ENCODE measurements at regions not wholly inside any gene's neighbourhood (a gene's known extent, or its start where the extent isn't known, plus 50 kb on each side); places are given as distances from the start of the nearest gene placed in this dataset.

DNA sequence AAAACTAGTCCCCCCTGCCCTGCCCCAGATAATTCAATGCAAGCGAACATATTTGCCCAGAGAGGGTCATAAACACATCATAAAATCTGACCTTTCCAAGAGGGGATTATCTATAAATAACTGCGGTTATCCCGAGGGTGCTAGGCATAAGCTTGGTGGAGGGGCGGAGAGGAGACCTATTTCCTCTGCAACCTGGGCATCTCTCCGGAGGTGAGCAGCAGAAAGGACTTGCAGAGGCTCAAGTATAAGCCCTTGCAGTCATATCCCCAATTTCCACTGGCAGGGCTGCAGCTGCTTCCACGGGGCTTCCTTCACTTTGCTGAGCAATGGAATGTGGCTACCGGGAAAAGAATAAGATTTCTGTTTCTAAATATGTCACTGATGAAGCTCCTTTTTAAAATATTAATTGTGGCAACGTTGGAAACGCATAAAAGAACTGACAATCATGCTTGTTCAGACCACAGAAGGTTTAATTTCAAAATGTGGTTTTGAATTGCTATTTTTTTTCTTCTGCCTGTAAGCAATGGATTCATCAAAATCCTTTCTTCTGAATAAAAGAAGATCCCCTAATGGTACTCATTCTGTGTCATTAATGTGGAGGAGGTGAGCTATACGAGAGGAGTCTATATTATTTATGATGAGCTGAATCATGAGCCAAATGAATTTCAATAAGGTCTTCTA lies 268.9 kb upstream of the ATP2B1 start:
- no peak for DNase-seq

DNA sequence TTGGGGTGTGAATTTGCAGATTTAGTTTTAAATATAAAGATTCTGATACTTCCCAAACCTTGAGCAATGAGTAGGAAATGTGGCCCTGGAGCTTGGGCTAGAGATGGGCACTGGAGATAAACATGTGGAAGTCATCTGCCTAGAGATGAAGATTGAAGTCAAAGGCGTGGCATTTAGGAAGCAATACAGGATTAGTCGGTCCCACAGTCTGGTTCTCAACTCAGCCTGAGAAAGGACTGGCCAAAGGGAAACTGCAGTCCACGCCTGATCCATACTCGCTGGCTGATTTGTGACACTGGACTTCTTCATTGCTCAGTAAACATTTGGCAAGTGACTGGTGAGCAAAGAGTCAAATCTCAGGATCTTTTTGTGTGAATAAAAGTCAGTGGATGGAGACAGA lies 268.2 kb upstream of the ATP2B1 start:
- no peak for DNase-seq

DNA sequence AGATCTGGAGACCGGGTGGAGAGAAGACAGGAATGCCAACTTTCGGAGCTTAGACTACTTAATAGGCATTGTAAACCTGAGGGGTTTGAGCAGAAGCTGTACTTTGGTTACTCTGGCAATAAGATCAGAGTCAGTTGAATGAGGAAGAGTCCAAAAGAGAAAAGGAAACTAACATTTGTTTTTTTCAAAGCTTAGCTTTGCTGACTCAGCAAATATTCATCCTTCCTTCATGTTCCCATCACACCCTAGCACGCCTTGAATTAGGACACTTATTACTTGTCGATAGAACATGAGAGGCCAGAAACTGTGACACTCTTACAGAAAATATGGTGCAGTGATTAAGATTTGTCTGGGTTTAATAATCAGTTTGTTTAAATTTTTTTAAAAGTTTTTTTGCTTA lies 266.9 kb upstream of the ATP2B1 start:
- DNase-seq, result no peak

DNA sequence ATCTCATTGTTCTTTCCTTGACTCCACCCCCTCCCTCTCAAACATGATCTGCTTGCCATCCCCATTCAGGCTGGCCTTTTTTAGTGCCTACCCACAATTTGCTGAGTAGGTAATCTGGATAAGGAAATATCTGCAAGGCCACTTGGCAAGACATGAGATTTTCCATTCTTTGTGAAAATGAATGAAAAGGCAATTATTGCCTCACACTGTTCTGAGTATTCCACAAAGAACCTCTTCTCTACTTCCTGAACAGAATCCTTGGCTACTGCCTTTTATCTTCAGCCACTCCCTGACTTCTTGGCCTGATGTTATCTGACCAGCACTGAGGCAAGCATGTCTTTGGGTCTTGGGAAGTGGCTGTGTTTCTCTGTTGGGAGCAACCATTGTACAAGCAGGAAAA lies 263.2 kb upstream of the ATP2B1 start:
- no peak for DNase-seq

DNA sequence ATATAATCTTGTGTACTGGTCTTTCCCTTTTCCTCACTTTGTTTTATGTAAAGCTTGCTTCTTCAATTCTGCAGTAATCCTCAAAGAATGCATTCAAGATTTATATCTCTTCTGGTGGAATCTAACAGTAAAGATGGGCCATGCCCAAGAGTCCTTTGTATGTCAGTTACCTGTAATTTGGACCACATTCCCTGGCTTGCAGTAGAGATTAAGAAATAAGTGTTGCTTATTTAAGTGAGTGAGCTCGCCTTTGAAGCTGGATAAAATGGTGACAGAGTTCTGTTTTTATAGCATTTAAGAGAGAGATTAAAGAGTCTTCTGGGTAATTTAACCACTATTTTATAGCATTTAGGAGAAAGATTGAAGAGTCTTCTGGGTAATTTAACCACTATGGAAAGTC lies 262.1 kb upstream of the ATP2B1 start:
- no peak for DNase-seq

DNA sequence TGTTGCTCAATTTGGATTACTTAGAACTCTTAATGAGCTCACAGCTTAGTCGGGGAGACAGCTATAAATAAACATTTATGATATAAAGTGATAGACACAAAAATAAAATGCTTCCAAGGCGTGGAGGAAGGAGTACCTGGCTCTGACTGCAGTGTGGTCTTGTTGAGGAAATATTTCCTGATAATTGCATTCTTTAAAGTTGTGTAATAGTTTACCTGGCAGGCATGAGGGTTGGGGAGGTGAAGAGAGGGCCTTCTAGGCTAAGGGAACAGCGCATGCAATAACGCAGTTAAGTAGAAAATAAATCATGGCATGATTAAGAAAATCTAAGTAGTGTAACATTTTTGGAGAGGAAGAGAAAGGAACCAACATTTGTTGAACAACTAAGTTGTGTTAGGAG lies 260.5 kb upstream of the ATP2B1 start:
- DNase-seq, result no peak

DNA sequence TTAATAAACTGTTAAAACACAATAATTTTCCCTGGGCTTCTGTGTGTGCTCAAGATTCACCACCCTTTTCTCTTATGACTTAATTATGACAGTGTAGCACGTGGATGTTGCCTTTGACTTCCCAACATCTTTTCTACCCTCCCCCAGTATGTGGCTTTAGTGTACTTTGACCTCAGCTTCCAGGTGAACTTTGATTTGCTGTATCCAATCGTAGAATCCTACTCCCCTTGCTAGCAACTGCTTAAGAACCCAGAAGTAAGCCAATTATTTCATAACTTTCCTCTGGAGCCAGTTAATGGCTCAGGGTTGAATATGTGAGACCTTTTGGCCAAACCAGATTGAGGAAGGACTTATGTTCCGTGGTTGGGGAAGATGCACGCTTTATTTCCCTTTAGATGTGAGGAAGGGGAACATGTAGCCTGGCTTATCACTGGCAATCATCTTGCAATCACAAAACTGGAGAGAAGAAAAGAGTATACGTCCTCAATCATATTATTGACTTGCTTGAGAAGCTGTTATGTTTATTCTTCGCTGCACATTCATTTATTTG lies 259.6 kb upstream of the ATP2B1 start:
- no peak for DNase-seq

DNA sequence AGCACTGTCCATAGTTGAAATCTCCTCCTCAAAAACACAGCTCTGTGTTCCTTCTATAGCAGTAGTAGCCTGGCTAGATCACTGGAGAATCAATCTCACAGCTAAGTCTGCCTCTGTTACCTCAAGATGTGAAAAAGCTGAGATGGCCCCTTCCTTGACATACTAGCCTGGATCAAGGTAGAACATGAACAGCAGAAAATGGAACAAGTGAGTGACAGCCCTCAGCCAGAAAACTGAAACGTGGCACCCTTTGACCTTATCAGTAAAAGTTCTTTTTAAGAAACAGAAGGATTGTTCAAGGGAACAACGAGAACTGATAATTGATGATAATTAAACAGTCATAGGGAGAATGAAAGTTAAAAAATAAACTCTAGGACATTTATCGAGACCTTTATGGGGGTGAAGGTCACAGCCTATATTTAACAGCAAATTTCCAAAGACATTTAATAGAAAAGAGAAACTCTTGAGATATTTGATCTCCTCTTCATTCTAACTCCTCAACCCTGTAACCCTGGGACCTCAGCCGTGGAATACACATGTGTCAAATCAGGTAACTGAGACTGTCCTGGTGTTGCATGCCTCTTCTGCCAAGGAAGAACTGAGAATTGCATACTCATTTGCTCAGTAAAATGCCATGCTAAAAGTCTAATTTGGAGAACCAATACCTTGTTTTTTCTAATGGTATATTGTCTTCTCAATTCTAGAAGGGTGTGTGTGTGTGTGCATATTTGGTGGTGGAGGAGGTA lies 258.0 kb upstream of the ATP2B1 start:
- DNase-seq, result no peak

DNA sequence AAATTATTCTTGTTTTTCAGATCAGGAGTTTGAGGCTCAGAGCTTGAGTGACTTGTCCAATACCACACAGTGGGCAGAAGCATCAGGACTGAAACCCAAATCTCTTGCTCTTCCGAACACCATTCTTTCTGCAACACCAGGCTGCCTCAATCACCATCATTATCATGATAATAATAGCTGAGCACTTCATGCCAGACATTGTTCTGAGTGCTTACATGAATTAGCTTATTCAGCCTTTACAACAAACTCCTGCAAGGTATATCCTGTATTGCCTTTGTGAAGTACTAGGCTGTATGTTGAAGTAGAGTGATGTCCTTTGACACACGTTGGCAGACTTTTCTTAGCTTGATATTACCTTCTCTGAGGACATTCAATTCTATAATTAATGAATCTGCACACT lies 257.4 kb upstream of the ATP2B1 start:
- DNase-seq, result no peak

DNA sequence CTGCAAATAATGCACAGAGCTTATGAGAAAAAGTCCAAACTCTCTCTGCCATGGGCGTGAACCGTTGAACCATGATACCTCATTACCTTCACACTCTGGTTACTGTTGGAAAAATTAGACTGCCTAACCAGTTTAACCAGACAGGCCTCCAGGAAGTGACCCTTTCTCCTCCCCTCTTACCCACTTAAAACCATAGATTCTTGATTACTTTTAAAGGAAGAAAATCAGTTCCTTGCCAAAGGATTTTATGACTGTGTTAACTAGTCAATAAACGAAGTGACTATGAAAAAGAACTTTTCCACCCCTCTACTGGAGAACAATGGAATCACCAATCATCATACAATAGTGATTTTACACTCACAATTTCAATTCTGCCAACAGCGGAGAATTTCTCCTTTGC lies 254.0 kb upstream of the ATP2B1 start:
- no peak for DNase-seq

DNA sequence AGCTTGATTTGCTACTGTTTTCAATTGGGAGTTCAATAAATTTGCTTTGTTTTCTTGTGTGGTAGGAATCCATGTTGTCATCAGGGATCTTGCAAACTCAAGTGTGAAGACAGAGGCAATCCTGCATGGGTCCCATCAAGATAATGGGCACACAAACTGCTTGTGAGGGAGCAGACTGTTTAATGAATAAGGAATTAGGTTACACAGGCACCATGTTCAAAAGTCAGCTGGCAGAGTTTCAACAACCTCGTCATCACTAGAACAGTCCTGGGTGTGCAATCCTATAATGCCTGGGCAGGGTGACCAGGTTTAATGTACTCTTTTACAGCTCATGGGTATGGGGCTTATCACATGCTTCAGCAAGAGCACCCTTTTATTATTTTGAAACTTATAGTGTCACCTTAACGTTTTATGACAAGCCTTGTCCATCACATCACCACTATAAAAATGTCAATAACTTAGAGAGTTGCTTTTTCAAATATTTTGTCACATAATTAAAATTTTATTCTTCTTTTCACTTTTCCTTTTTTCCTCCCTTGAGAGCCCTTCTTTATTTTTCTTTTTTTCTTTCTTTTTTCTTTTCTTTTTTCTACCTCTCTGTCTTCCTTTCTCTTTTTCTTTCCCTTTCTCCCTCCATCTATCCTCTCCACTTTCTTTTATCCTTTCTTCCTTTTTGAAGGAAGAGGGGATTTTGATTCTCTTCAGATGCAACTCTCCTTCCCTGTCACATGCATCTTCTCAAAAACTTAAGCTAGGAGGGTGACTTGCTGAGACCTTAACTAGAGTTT lies 252.2 kb upstream of the ATP2B1 start:
- DNase-seq, result no peak

DNA sequence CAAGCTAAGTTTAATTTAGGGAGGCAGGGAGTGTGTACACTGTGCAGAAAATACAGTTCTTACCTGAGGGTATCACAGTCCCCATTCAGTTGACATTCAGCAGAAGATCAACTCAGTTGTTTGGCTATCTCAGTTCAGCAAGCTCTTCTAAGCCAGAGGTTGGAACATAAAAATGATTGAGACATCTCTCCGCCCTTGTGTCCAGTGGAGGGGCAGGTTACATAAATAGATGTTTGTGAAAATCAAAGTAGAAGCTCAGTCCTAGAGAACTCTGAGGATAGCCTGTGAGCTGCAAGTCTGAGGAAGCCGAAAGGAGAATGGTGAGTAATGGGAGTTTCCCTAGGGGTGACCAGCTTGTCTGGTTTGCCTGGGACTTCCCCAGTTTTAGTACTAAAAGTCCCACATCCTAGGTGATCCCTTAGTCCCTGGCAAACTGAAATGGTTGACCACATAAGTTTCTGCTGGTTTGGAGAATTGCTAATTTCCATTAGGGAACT lies 251.4 kb upstream of the ATP2B1 start:
- no peak for DNase-seq

DNA sequence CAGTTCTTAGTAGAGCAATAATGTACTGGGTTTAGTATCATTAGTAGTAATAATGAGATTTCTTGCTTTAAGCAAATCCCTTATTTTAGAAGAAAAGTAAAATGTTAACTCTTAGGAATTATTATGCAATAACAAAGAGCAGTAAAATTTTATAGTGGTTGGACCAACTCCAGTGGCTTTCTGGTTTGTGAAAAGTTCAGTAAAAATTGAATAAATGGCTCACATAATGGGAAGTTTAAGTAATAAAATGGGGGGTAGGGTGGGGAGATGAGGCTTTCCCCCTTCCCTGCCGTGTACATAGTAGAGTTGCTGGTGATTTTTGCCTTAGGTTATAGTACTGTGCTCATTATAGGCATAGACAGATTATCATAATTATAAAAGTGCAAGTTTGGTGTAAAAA lies 250.5 kb upstream of the ATP2B1 start:
- no peak for DNase-seq

DNA sequence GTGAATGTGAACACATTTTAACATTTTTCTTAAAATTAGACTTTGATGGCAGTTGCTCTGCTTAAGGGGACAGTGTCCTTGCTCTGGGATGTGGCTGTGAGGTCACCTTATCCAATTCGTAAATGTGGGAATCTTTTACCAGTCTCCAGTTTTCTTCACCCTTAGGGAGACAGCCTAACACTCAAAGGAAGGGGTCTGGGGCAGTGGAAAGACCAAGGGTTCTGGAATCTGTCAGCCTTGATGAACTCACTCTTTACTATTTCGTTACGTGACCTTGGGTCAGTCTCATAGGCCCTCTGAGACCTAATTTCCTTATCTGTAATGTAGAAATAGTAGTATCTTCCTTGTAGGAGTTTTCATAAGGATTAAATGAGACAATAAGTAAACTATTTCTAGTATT lies 245.6 kb upstream of the ATP2B1 start:
- DNase-seq, result no peak

DNA sequence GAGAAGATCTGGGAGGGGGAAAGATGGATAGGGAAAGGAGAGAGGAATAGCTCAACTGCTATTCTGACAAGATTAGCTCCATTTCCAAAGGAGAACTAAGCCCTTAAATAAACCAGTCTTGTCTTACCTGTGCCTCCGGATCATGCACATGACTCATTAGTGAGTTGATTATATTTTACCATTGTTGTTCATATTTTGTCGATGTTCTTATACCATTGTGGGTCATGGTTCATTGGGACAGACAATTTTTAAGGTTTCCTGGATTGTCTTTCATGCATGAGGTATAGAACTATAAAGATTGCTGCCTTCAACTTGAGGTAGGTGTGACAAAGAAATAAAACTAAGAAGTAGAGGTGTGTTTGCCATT lies 243.0 kb upstream of the ATP2B1 start:
- DNase-seq, result no peak

DNA sequence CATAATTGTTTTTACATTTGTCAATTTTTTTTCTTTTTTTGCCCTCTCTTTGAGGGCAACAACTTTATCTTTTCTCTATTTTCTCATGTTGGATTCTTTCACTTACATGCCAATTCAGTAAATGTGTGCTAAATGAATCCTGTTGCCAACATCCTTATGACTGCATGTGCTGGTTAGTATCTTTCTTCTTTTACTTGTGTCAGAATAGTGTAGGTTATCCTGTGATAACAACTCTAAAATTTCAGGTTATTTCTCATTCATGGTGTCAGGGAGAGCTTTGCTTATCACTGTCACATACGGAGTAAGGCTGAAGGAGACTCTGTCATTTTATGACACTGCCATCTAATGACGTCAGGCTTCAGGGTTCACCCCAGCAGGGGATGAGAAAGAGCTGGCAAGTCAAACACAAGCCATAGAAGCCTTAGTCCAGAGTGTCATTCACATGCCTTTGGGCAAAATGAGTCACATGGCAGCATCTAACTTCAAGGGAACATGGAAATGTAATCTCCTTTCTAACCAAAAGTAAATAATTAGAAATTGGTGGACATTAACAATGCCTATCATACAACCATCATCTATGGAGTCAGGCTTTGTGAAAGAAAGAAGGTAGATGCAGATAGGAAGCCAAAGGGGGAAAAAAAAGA lies 242.5 kb upstream of the ATP2B1 start:
- no peak for DNase-seq

DNA sequence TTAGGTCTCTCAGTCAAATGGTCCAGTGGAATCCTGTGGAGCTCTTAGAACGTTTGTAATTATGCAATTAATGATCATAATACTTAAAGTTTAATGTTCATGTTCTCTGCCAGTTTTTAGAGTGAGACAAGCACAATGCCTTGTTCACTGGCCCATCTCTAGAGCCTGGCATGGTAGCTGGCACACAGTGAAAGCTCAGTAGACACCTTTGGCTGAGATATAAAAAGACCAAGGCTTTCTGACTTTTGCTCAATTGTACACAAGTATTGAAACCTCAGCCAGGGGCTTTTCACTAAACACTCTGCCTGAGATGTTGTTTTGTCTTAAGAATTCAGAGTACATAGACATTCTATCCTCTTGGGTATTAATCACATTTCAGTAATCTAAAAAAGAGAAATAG lies 241.8 kb upstream of the ATP2B1 start:
- no peak for DNase-seq

DNA sequence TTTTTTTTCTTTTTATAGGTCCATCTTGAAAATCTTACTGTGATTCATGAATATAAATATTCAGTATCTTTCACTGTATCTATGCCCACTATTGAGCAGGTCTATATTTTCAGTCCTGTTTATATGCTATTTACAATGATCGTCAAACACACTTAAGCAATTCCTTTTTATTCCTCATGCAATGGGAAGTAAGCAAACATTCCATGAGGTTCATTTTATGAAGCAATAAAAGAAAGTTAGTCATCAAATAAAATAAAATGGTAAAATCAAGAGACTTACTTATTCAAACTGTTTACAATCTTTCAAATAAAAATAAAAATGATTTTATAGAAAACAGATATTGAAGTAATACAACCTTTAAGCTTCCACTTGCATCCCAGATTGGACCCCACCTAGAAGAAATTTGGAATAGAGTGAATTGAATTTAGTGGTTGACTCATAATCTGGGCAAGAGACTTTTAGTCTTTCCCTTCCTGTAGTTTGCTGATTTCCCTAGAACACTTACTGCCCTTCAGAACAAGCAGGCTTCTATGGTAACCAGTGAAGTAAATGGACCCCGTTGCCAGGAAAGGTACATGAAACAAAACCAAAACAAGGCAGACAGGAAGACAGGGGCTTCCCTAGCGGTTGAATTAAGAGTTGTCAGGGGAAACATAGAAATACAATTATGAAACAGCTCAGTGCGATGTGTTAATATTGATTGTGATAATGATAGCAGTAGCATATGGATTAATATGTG lies 241.0 kb upstream of the ATP2B1 start:
- no peak for DNase-seq

DNA sequence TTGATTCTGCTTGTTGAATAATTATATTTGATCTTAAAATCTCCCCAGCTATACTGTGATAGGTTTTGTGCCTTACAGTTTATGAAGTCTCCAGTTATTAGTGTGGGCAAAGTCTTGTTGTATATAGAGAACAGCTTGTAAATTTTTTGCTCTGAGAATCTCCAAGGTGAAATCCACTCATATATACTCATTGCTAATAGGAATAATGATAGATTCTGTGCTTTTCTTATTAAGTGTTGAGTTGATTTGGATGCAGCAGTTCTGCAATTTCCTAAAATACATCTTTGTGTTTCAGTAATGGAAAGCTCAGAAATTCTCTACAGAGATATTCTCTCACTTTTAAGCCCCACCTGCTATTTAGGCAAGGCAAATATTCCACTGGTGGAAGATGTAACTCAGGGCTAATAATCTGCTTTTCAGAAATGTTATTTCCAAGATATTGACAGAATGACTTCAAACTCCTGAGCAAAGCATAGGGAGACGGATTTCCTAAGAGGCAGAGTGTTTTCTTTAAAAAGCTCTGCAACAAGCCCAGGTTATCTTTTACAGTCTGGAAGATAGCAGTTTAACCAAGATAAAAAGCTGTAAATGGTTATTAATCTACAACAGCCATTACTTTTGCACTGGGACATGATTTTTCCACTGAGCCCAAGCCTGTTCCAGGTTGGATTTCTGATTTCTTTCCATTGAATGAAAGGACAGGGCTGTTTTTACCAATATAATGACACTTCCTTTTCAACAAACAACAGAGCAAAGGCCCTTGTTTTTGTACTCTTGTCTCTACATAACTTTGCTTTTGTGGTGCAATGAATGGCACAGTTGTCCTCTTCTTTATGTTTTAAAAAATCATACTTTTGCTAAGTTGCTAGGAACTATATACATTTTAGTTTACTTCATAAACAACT lies 239.9 kb upstream of the ATP2B1 start:
- DNase-seq, result no peak

DNA sequence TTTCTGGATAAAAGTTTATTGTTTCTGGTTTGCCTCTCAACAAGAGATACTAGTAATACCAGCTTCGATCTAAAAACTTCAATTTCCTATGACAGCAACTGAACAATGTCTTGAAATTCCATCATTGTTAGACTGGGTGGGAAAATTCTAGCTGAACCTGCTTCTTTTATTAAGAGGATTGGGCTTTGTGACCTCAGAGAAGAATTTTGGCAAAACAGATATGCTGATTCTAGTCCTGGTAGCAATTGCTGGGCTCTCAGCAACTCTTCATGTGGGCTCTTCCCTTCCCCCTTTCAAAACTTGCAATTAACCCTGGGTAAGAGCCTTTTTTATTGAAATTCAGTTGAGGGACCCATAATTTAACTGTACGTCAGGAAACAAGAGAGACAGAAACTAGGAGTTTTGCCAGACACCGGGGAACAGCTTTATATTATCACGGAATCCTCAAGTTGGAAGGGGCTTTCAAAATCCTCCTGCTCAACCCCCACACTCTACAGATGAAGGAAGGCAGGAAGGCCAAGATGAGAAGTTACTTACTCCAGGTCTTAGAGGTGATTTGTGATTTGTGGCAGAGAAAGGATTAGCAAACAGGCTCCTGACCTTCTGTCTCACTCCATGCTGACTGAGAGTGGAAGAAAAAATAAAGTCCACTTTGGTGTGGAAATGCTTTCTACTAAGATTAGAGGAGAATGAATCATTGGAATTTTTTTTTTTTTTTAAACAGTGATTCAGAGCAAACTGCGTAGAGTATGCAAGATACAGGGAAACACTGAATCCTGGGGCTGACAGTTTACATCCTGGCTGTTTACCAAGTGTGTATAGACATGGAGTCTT lies 239.0 kb upstream of the ATP2B1 start:
- DNase-seq, result no peak

Data from cerebellar nuclear complex (tissue), 1 donor.